ENCODE measurements at regions not wholly inside any gene's neighbourhood (a gene's known extent, or its start where the extent isn't known, plus 50 kb on each side); places are given as distances from the start of the nearest gene placed in this dataset.

GRCh38 chrX:20463296-20464075 lies 196.8 kb upstream of the RPS6KA3 start:
- no peak for DNase-seq

- no peak for DNase-seq
Observed at GRCh38 chrX:20461576-20461975, 194.9 kb upstream of the RPS6KA3 start.

- no peak for DNase-seq
Observed at GRCh38 chrX:20461002-20461401, 194.3 kb upstream of the RPS6KA3 start.

- no peak for DNase-seq
Observed at GRCh38 chrX:20459410-20460350, 193.0 kb upstream of the RPS6KA3 start.

- DNase-seq, result no peak
Observed at GRCh38 chrX:20456971-20457370, 190.3 kb upstream of the RPS6KA3 start.

- no peak for DNase-seq
Observed at GRCh38 chrX:20455001-20455400, 188.3 kb upstream of the RPS6KA3 start.

- no peak for DNase-seq
Observed at GRCh38 chrX:20454117-20454516, 187.4 kb upstream of the RPS6KA3 start.

- DNase-seq, result no peak
Observed at GRCh38 chrX:20452487-20452886, 185.8 kb upstream of the RPS6KA3 start.

- DNase-seq, result no peak
Observed at GRCh38 chrX:20451929-20452328, 185.2 kb upstream of the RPS6KA3 start.

GRCh38 chrX:20445109-20445508 lies 178.4 kb upstream of the RPS6KA3 start:
- no peak for DNase-seq

- DNase-seq, result peak; percentile 79
Observed at GRCh38 chrX:20442597-20442996, 175.9 kb upstream of the RPS6KA3 start.

- DNase-seq, result no peak
Observed at GRCh38 chrX:20441123-20441522, 174.4 kb upstream of the RPS6KA3 start.

- no peak for DNase-seq
Observed at GRCh38 chrX:20438871-20439526, 172.3 kb upstream of the RPS6KA3 start.

GRCh38 chrX:20437683-20438082 lies 171.0 kb upstream of the RPS6KA3 start:
- DNase-seq, result no peak

- no peak for DNase-seq
Observed at GRCh38 chrX:20435913-20436312, 169.2 kb upstream of the RPS6KA3 start.

- no peak for DNase-seq
Observed at GRCh38 chrX:20434986-20435385, 168.3 kb upstream of the RPS6KA3 start.

- DNase-seq, result no peak
Observed at GRCh38 chrX:20433388-20433775, 166.7 kb upstream of the RPS6KA3 start.

GRCh38 chrX:20432746-20433387 lies 166.2 kb upstream of the RPS6KA3 start:
- no peak for DNase-seq

GRCh38 chrX:20432048-20432447 lies 165.3 kb upstream of the RPS6KA3 start:
- no peak for DNase-seq

GRCh38 chrX:20431486-20431885 lies 164.8 kb upstream of the RPS6KA3 start:
- DNase-seq, result no peak

- no peak for DNase-seq
Observed at GRCh38 chrX:20427173-20427770, 160.6 kb upstream of the RPS6KA3 start.

- DNase-seq, result no peak
Observed at GRCh38 chrX:20421697-20422096, 155.0 kb upstream of the RPS6KA3 start.
